ENCODE measurements at regions not wholly inside any gene's neighbourhood (a gene's known extent, or its start where the extent isn't known, plus 50 kb on each side); places are given as distances from the start of the nearest gene placed in this dataset.
A peak's percentile ranks its signal among the peaks of the same experiment; 100 is the strongest.

GRCh38 chr9:676780-677438 lies 164.6 kb upstream of the DMRT1 start (continued):
- TF ChIP-seq EP300 (IDR thresholded peaks at IDR 0.05; ENCODE audit: low read depth in 2 of 2, low read length in 2 of 2), result peak in 1 of 2 experiments; percentile 98; a peak in 2 of 4 replicates
- TF ChIP-seq EP300 (CRISPR knock-in tag; IDR thresholded peaks at IDR 0.05; ENCODE audit: borderline replicate concordance), result peak; percentile 83; the same call in 1 of the 2 replicates
- TF ChIP-seq ZNF747 (CRISPR knock-in tag; IDR thresholded peaks at IDR 0.05; ENCODE audit: borderline replicate concordance), result no peak
- no peak for TF ChIP-seq KLF9 (CRISPR knock-in tag; IDR thresholded peaks at IDR 0.05; ENCODE audit: low read depth)
- no peak for TF ChIP-seq ZNF446 (CRISPR knock-in tag; IDR thresholded peaks at IDR 0.05)
- TF ChIP-seq ZNF792 (CRISPR knock-in tag; IDR thresholded peaks at IDR 0.05), result peak; percentile 23; the same call in 1 of the 2 replicates
- TF ChIP-seq CREB1 (IDR thresholded peaks at IDR 0.05), result no peak
- peak; percentile 63; the same call in 1 of the 2 replicates for TF ChIP-seq CREB1 (CRISPR knock-in tag; IDR thresholded peaks at IDR 0.05)
- TF ChIP-seq CREBL2 (CRISPR knock-in tag; IDR thresholded peaks at IDR 0.05; ENCODE audit: borderline replicate concordance), result no peak
- no peak for TF ChIP-seq ZNF570 (CRISPR knock-in tag; IDR thresholded peaks at IDR 0.05; ENCODE audit: borderline replicate concordance)
- TF ChIP-seq, protein P1, sequence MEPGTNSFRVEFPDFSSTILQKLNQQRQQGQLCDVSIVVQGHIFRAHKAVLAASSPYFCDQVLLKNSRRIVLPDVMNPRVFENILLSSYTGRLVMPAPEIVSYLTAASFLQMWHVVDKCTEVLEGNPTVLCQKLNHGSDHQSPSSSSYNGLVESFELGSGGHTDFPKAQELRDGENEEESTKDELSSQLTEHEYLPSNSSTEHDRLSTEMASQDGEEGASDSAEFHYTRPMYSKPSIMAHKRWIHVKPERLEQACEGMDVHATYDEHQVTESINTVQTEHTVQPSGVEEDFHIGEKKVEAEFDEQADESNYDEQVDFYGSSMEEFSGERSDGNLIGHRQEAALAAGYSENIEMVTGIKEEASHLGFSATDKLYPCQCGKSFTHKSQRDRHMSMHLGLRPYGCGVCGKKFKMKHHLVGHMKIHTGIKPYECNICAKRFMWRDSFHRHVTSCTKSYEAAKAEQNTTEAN (CRISPR knock-in tag; conservative IDR thresholded peaks at IDR 0.05), result peak; percentile 81
- TF ChIP-seq ARID5B (CRISPR knock-in tag; IDR thresholded peaks at IDR 0.05), result peak; percentile 95
- TF ChIP-seq ZNF775 (CRISPR knock-in tag; IDR thresholded peaks at IDR 0.05; ENCODE audit: borderline replicate concordance), result no peak
- no peak for TF ChIP-seq ZMAT3 (CRISPR knock-in tag; conservative IDR thresholded peaks at IDR 0.05)
- TF ChIP-seq, protein P2, sequence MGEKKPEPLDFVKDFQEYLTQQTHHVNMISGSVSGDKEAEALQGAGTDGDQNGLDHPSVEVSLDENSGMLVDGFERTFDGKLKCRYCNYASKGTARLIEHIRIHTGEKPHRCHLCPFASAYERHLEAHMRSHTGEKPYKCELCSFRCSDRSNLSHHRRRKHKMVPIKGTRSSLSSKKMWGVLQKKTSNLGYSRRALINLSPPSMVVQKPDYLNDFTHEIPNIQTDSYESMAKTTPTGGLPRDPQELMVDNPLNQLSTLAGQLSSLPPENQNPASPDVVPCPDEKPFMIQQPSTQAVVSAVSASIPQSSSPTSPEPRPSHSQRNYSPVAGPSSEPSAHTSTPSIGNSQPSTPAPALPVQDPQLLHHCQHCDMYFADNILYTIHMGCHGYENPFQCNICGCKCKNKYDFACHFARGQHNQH (CRISPR knock-in tag; IDR thresholded peaks at IDR 0.05), result no peak; the same call in 1 of the 2 replicates
- TF ChIP-seq PCBP2 (optimal IDR thresholded peaks at IDR 0.05; ENCODE audit: low read depth, low read length, poor library complexity, severe bottlenecking), result no peak
- TF ChIP-seq PPARG (CRISPR knock-in tag; conservative IDR thresholded peaks at IDR 0.05), result peak; percentile 94
- no peak; the same call in 1 of the 2 replicates for TF ChIP-seq ETV5 (CRISPR knock-in tag; IDR thresholded peaks at IDR 0.05; ENCODE audit: borderline replicate concordance)
- peak; percentile 70 for TF ChIP-seq NR2F6 (IDR thresholded peaks at IDR 0.05)
- peak; percentile 71 for TF ChIP-seq NR2F6 (CRISPR knock-in tag; IDR thresholded peaks at IDR 0.05)
- TF ChIP-seq WIZ (CRISPR knock-in tag; IDR thresholded peaks at IDR 0.05), result no peak
- TF ChIP-seq CENPX (CRISPR knock-in tag; IDR thresholded peaks at IDR 0.05), result no peak
- no peak for TF ChIP-seq ZNF557 (CRISPR knock-in tag; IDR thresholded peaks at IDR 0.05)
- TF ChIP-seq ARID2 (CRISPR knock-in tag; IDR thresholded peaks at IDR 0.05; ENCODE audit: borderline replicate concordance), result peak; percentile 36; the same call in 1 of the 2 replicates
- TF ChIP-seq ZNF549 (CRISPR knock-in tag; IDR thresholded peaks at IDR 0.05), result no peak
- TF ChIP-seq HNRNPK (IDR thresholded peaks at IDR 0.05; ENCODE audit: low read depth, low read length, poor library complexity, severe bottlenecking), result no peak

Measured in HepG2 (cell line).